ENCODE measurements at regions not wholly inside any gene's neighbourhood (a gene's known extent, or its start where the extent isn't known, plus 50 kb on each side); places are given as distances from the start of the nearest gene placed in this dataset.

DNA sequence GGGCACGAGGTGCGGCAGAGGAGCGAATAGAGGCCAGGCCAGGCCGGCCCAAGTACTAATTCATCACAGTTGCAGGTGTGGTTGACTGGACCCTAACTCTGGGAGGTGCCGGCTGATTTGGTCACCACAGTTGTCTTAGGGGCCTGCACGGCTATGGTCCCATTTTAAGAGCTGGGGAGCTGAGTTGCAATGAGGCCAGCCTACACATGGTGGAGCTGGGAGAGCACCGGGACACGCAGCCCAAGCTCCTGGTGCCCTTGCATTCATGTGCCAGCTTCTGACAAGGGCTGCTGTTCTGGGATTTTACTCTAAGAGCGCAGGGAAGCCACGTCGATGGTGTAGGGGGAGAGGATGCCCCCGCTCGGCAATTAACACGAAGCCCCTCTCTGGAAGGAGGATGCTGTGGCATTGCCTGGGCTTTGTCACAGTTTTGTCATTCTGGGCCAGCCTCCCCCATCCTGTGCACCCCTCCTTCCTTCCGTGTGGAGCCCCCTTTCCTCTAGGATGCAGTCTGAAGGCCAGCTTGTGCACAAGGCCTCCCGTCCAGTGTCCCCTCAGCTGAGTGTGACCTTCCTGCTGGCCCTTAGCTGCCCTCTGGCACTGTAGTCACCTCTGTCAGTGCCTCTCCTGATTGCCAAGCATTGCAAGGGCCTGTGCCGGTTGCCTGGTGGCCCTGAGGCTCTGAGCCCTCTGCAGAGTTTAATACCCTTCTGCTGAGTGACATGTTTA, 109.4 kb upstream of the C1QTNF9B start:
- TF ChIP-seq, protein P1, sequence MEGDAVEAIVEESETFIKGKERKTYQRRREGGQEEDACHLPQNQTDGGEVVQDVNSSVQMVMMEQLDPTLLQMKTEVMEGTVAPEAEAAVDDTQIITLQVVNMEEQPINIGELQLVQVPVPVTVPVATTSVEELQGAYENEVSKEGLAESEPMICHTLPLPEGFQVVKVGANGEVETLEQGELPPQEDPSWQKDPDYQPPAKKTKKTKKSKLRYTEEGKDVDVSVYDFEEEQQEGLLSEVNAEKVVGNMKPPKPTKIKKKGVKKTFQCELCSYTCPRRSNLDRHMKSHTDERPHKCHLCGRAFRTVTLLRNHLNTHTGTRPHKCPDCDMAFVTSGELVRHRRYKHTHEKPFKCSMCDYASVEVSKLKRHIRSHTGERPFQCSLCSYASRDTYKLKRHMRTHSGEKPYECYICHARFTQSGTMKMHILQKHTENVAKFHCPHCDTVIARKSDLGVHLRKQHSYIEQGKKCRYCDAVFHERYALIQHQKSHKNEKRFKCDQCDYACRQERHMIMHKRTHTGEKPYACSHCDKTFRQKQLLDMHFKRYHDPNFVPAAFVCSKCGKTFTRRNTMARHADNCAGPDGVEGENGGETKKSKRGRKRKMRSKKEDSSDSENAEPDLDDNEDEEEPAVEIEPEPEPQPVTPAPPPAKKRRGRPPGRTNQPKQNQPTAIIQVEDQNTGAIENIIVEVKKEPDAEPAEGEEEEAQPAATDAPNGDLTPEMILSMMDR (IDR thresholded peaks at IDR 0.05; ENCODE audit: control insufficient read depth, insufficient read depth, low read depth, low read length, missing control alignments): no peak
- H3K4me3 ChIP-seq (ENCODE audit: control insufficient read depth, low read depth, low read length): no peak overlapping the region
- no peak for DNase-seq (ENCODE audit: low read depth)

DNA sequence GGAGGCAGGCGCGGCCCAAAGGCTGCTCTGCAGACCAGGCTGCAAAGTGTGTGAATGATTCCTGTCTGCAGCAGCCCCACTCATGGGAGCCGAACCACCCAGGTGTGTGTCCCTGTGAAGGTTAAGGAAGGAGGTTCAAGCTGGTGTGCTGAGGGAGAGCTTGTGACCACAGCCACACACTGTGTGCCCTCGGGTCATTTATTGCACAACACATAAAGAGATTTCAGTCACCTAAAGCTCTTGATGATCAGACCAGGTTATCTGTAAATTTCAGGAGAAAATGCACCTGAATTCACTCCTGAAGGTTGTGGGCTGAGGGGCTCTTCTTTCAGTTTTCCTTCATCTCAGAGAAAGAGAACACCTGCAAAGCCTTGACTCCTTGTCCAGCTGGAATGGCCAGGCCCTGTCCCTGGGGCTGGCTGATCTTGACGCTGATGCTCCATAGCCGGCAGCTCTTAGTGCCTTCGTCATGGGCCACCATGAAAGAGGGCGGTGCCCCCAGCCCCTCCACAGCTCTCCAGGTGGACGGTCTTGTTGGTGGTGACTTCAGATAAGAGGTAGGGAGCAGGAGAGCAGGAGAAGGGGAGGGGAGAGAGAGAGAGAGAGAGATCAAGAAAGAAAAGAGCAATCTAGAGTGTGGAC, 110.8 kb upstream of the C1QTNF9B start:
- TF ChIP-seq, protein P1 (IDR thresholded peaks at IDR 0.05; ENCODE audit: control insufficient read depth, insufficient read depth, low read depth, low read length, missing control alignments): no peak
- H3K4me3 ChIP-seq (ENCODE audit: control insufficient read depth, low read depth, low read length): no peak overlapping the region
- DNase-seq (ENCODE audit: low read depth): no peak

DNA sequence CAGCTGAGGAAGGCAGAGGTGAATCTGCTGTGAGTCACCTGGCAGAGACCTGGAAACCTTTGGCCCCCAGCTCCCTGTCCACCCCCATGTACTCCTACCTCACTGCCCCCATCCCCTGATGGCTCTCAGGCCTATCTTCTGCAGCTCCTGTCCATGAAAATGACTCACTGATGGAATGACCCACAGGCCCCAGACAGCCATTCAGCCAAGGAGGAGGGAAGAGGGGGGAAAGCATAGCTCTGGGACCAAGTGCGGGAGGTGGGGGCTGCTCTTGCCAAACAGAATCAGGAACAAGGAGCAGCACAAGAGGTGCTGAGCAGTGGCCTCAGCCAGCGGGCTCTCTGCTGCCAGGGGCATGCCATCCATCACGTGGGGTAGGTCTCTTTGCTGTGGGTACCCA, 111.4 kb upstream of the C1QTNF9B start:
- TF ChIP-seq, protein P1 (IDR thresholded peaks at IDR 0.05; ENCODE audit: control insufficient read depth, insufficient read depth, low read depth, low read length, missing control alignments): no peak
- no peak for DNase-seq (ENCODE audit: low read depth)
- no peak overlapping the region for H3K4me3 ChIP-seq (ENCODE audit: control insufficient read depth, low read depth, low read length)

DNA sequence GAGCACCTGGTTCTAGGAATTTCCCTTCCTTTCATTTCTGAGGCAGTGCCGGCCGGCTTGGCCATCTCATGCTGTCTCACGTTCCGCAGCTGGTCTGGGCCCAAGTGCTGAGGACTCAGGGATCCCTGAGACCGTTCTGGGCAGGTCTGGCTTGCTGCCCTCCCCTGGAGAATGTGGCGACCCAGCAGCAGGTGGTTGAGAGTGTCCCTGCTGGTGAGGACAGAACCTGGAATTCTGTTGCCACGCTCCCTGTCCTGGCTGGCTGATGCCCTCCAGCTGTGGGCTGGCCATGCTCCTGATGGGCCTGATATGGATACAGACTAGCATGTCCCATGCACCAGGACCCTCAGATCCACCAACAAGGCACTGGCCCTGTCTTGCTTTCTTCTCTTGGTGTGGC, 114.0 kb upstream of the C1QTNF9B start:
- H3K4me3 ChIP-seq (ENCODE audit: control insufficient read depth, low read depth, low read length): no peak overlapping the region
- DNase-seq (ENCODE audit: low read depth): no peak
- TF ChIP-seq, protein P1 (IDR thresholded peaks at IDR 0.05; ENCODE audit: control insufficient read depth, insufficient read depth, low read depth, low read length, missing control alignments): no peak

DNA sequence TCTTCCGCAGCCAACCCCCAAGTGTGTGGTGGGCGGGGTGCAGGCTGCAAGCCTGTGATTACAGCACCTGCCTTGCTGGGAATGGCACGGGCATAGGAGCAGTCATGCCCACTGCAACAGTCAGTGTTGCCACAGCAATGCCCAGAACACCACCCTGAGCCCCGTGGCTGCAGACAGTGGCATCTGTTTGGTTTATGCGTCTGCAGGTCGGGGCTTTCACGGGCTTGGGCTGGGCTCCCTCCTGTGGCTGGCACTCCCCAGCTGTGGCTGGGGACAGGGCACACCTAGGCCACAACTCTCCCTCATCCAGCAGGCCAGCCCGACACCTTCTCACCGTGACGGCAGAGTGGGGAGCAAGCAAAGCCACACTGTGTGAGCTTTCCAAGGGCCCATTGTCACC, 115.3 kb upstream of the C1QTNF9B start:
- DNase-seq (ENCODE audit: low read depth): no peak
- TF ChIP-seq, protein P1 (IDR thresholded peaks at IDR 0.05; ENCODE audit: control insufficient read depth, insufficient read depth, low read depth, low read length, missing control alignments): no peak
- no peak overlapping the region for H3K4me3 ChIP-seq (ENCODE audit: control insufficient read depth, low read depth, low read length)

DNA sequence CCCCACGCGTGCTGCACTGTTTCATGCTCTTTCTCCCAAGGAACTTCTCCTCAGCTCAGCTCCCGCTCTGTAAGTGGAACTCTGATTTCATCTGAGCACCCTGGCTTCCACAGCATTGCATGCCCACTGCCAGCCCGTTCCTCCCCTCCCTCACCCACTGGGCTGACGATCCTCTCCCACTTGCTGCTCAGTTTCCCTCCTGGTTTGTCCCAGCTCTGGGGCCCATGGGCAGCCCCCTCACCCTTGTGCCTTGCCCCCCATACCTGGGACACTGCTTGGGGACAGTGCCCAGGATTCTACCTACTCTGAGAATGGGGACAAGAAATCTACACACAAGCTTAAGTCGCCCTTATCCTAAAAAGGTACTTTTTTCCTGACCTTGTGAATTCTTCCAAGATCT, 115.9 kb upstream of the C1QTNF9B start:
- no peak overlapping the region for H3K4me3 ChIP-seq (ENCODE audit: control insufficient read depth, low read depth, low read length)
- TF ChIP-seq, protein P1 (IDR thresholded peaks at IDR 0.05; ENCODE audit: control insufficient read depth, insufficient read depth, low read depth, low read length, missing control alignments): no peak
- no peak for DNase-seq (ENCODE audit: low read depth)

All from AG09309 (cell line).